HTR-8/SVneo (cell line): ENCODE measurements at regions not wholly inside any gene's neighbourhood (a gene's known extent, or its start where the extent isn't known, plus 50 kb on each side); places are given as distances from the start of the nearest gene placed in this dataset.

ENCODE experiments used
- DNase-seq: peaks from one replicate; pipeline ENCODE4 v3.0.0; 2011; ENCODE audit warnings: low spot score, mixed read lengths; ENCODE audit not compliant: insufficient read length
- FAIRE-seq: peaks from 2 replicates; lab custom pipeline; 2011; peaks lifted over from hg19 to GRCh38; lab: Jason Lieb, UNC

- no peak for DNase-seq
Observed at GRCh38 chr5:35438786-35439185, 178.9 kb upstream of the SPEF2 start.

GRCh38 chr5:35438288-35438687 lies 179.4 kb upstream of the SPEF2 start:
- DNase-seq (no peak), FAIRE-seq (no peak)

More at GRCh38 chr5:35438786-35439185, 178.9 kb upstream of the SPEF2 start:
- peak; percentile 44 for FAIRE-seq

GRCh38 chr5:35436400-35437057 lies 181.1 kb upstream of the SPEF2 start:
- FAIRE-seq (peak; percentile 13), DNase-seq (peak; percentile 47)

GRCh38 chr5:35430381-35431162 lies 187.1 kb upstream of the SPEF2 start:
- DNase-seq (no peak), FAIRE-seq (no peak)

GRCh38 chr5:35420200-35420599 lies 189.9 kb upstream of the PRLR start:
- no peak for FAIRE-seq
- DNase-seq, result no peak

- FAIRE-seq, result no peak
Observed at GRCh38 chr5:35417040-35417439, 186.8 kb upstream of the PRLR start.

GRCh38 chr5:35416217-35416988 lies 186.1 kb upstream of the PRLR start:
- peak; percentile 40 for FAIRE-seq
- no peak for DNase-seq

More at GRCh38 chr5:35417040-35417439, 186.8 kb upstream of the PRLR start:
- DNase-seq, result no peak

GRCh38 chr5:35415309-35415708 lies 185.0 kb upstream of the PRLR start:
- DNase-seq (no peak), FAIRE-seq (no peak)

GRCh38 chr5:35409361-35409760 lies 179.1 kb upstream of the PRLR start:
- FAIRE-seq, result no peak
- DNase-seq, result no peak

- DNase-seq, result no peak
Observed at GRCh38 chr5:35408146-35408545, 177.9 kb upstream of the PRLR start.

GRCh38 chr5:35407697-35408096 lies 177.4 kb upstream of the PRLR start:
- no peak for DNase-seq
- no peak for FAIRE-seq

More at GRCh38 chr5:35408146-35408545, 177.9 kb upstream of the PRLR start:
- no peak for FAIRE-seq

- no peak for DNase-seq
- FAIRE-seq, result no peak
Observed at GRCh38 chr5:35405938-35406337, 175.7 kb upstream of the PRLR start.

GRCh38 chr5:35404701-35405100 lies 174.4 kb upstream of the PRLR start:
- FAIRE-seq, result peak; percentile 23
- DNase-seq, result no peak

GRCh38 chr5:35393901-35394300 lies 163.6 kb upstream of the PRLR start:
- FAIRE-seq, result no peak
- DNase-seq, result no peak

- DNase-seq (no peak), FAIRE-seq (no peak)
Observed at GRCh38 chr5:35384658-35385057, 154.4 kb upstream of the PRLR start.

- FAIRE-seq (peak; percentile 28), DNase-seq (no peak)
Observed at GRCh38 chr5:35383041-35383440, 152.8 kb upstream of the PRLR start.

- DNase-seq (no peak), FAIRE-seq (peak; percentile 20)
Observed at GRCh38 chr5:35377653-35378052, 147.4 kb upstream of the PRLR start.

GRCh38 chr5:35374584-35374983 lies 144.3 kb upstream of the PRLR start:
- DNase-seq, result no peak
- FAIRE-seq, result no peak

- no peak for DNase-seq
- FAIRE-seq, result no peak
Observed at GRCh38 chr5:35373249-35373648, 143.0 kb upstream of the PRLR start.

- DNase-seq, result no peak
- FAIRE-seq, result no peak
Observed at GRCh38 chr5:35372482-35372881, 142.2 kb upstream of the PRLR start.

GRCh38 chr5:35371951-35372426 lies 141.7 kb upstream of the PRLR start:
- no peak for FAIRE-seq
- no peak for DNase-seq
